SHP77 treated with DMSO at 0.1 percent for 48 hours (cell line): ENCODE measurements at regions not wholly inside any gene's neighbourhood (a gene's known extent, or its start where the extent isn't known, plus 50 kb on each side); places are given as distances from the start of the nearest gene placed in this dataset.
"Not testable (repeated sequence)": the region's sequence is repeated elsewhere in the genome, so short reads cannot be mapped to it uniquely, and the experiment has no call there.

Experiments
- DNase-seq: peaks from one replicate; lab custom pipeline; 2025; lab: John Stamatoyannopoulos, UW

DNA sequence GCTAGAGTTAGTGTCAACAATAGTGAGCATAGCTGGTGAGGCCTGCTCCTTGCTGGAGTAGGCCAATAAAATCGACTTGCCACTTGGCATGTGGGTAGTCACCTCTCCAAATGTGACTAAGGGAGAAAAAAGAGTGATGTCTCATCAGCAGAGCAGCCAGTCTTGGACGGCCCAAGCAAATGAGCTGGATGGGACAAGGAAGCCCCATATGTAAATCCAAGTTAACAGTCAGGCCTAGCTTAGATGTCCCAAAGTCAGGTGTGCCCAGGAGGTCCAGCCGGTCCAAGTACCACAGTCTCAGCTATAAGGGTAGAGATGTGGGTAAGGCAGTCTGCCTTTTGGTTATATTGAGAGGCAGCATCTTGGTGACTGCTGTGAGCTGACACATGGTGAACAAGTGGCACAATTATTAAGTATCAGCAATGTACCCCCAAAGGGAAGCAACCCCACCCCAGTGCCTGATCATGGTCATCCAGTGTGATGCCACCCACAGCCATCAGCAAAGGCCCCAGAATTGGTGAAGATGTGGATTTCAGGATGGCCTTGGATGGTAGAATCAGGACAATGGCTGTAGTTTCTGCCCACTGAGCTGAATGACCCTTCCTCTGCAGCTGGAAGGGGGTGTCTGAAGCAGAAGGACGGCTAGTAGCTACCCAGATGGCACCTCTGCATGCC lies 83.4 kb downstream of the TNFRSF13B start:
- no peak for DNase-seq

DNA sequence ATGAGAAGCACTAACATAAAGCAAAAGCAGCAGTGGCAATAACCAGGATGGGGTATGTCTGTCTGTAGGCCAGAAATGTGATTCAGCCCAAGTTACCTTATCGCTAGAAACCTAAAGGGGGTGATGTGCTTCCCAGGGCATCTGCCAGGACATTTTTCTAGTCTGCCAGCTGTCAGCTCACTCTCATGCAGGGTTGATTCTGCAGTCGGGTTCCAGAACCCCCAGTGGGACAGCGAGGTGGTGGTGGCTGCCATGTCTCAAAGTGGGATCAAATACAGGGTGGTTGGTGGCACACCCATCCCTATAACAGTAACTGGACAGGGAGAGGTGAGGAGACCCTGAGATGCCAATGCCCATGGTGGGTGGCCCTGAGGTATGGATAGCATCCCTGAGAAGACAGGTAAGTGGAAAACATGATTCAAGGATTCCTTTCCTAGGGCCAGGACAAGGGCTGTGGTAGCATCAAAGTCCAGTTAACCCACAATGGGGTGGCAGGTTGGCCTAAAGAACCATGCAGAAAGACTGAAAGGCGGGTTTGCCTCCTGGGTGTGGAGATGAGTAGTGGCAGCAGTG lies 84.3 kb downstream of the TNFRSF13B start:
- no peak for DNase-seq

DNA sequence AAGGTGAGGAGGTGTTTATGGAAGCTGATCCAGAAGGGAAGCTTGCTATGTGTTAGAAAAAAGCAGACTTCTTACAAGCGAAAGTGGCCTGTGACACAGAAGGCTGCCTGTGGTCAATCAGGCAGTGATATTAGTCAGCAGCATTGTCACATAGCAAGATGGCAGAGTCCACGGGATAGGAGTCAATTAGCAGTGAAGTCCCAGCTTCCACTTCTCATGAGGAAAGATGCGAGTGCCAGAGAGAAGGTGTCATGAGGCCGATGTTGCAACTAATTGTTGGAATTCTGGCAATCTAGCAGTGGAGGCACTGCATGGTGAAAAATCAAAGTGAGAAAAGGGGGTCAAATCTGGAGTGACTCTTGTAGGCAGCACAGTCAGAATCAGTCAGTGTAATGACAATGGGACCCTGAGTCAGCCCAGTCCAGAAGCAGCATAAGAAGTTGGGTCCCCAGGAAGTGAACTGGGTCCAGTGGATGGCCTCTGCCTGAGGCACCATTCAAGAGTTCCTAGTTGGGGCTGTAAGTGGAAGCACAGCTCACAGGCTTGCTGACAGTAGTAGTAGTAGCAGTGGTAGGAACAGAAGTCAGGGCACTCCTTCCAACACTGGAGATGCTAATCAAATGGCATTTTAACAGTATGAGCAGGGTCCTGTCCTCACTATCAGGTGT lies 85.1 kb downstream of the TNFRSF13B start:
- no peak for DNase-seq

DNA sequence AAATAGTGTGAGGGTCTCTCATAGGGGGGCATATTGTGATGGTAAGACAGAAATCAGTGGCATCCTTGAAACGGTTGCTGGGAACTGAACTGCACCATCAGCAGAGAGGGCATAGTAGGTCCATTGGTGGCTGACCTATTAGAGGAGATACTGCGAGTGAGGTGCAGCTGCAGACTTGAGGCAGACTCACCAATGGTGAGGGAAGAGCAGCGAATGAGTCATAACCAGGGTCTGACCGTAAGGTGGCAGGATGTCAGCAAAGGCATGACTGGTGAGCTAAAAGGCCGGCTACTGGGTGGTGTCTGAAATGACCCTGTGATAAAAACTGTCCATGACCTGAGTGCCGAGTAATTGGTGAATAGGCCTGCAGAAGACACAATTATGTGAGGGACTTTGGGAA lies 86.7 kb downstream of the TNFRSF13B start:
- DNase-seq = not testable (repeated sequence)

DNA sequence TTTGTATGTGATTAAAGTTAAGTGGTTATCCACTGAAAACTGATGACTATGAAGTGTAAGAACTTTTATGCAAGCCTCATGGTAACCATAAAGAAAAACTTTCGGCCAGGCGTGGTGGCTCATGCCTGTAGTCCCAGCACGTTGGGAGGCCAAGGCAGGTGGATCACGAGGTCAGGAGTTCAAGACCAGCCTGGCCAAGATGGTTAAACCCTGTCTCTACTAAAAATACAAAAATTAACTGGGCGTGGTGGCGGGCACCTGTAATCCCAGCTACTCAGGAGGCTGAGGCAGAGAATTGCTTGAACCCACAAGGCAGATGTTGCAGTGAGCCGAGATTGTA lies 89.0 kb downstream of the TNFRSF13B start:
- not testable (repeated sequence) for DNase-seq

DNA sequence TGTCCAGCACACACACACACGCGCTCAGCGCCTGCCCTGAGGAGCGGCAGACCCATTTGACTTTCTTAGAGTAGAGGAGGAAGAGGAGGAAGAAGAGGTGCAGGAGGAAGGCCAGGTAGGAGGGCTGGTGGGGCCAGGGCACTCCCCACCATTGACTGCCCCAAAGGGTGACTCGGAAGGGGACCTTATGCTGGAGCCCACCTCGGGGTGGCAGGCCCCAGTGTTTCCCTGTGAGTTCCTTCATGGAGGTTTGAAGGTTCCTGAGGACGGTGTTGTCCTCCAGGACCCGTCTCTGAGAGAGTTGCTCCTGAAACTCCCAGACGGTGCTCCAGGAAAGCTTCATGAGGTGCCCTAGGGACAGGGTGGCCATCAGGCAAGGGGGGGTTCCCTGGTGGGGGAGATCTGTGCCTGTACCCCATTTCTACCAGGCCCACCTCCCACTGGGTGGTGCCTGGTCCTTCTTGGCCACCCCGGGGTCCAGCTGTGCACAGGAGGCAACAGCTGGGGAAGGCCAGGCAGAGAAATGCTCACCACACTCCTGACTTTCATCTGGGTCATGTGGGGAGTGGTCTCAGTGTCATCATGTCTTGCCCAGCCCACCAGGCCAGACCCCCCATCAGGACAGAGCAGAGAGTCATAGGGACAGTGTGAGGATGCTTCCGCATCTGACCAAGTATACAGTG lies 89.5 kb downstream of the TNFRSF13B start:
- no peak for DNase-seq

DNA sequence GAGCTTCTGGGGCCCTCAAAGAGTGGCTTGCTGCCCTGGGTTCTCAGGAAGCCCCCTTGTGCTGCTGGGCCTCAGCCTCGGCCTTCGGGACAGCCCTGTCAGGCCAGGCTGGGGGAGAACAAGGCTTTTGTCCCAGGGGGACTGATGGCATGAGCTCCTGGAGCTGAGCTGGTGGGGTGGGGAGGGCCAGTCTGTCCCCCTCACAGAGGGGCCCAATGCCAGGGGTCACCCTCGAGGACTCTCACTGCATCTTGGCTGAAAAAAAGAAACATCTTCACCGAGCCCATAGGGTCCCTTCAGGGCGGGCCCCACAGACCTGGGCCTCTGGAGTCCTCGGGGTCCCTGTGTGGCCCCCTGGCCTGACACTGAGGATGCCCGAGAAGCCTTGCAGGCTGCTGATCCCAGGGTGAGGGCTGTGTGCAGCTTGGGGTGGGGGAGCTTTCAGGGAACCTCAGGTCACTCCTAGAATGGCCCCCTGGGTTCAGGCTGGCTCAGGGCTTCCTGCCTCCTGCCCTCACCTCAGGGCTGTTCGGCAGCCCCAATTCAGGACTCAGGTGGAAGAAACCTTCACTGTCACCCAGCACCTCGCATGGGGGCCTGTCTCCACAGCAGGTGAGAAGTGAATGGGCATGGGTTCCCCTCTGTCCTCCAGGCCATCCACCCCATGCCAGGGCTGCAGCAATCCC lies 90.5 kb downstream of the TNFRSF13B start:
- DNase-seq = no peak

DNA sequence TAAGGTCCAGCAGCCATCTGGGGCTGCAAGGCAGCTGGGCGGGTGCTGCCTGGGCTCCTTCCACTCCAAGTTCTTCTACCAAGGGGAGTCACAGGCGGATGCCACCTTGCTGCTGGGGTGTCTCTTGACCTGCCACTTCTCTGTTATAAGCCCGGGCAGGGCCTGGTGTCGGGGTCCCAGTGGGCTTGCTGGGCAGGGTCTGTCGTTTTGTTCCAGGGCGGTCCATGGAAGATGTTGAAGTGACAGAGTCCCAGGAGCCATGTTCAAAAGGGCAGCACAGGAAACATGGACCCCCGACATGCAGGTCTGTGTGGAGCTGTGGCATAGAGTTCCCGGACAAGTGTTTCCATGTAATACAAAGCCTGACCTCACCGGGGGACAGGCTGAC lies 91.1 kb downstream of the TNFRSF13B start:
- no peak for DNase-seq

DNA sequence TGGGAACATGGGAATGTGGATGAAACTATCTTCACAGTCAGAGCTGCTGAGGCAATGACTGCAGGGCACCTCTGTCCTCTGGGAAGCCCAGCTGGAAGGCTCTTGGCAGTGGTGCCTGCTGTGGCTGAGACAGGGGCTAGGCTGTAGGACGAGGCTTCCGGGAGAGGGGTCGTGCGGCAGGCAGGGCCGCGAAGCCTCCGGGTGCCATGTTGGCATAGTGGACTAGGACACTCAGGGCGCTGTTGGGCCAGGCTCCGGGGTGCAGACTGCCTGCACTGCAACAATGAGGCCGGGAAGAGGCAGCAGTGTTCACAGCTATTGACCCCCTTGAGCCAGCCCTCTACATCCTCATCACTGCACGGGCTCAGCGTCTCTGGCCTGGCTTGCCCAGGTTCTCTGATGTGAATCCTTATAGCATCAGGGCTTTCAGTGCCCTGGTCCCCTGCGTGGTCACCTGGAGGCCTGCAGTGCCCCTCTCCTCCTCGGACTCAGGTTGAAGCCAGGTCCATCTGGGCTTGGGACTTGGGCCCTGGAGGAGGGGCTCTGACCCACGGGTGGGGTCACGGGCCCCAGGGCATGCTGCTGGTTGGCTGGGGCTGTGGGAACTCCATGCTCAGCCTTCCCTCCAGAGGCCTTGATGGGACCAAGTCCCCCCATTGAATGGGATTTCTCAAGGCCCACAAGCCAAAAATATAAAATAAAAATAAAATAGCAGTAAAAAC lies 91.6 kb downstream of the TNFRSF13B start:
- no peak for DNase-seq

DNA sequence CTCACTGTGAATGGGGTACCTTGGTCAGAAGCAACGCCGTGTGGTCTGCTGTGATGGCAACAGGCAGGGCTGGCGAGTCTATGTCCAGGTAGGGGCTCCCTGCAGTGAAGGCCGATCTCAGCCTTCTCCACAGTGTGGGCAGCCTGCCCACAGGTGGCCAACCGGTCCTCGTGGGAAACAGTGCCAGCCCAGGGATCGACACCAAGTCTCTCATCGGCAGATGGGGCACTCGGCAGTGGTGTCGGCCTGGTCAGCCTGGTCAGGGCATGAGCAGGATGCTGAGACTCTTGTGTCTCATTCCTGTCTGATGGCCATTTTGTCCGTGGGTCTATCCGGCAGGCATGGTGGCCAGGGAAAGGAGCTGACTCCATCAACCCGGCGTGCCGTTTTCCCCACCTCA lies 92.2 kb downstream of the TNFRSF13B start:
- DNase-seq = no peak

DNA sequence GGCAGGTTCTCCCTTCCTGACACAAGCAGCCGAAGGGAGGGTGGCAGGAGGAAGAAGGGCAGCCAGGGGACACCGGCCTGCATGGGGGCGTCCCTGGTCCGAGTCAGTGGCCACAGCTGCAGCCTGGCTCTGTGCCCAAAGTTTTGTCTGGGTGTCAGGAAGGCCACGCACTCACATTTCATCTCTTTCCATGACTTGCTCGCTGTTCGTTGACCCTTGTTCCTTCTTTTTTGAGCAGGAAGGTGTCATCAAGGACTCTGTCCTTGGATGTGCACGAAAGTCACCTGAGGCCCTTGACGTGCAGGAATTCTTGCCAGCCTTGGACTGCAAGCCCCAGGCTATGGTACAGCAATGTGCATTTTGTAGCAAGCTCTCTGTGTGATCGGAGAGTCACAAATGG lies 93.3 kb downstream of the TNFRSF13B start:
- DNase-seq = no peak

DNA sequence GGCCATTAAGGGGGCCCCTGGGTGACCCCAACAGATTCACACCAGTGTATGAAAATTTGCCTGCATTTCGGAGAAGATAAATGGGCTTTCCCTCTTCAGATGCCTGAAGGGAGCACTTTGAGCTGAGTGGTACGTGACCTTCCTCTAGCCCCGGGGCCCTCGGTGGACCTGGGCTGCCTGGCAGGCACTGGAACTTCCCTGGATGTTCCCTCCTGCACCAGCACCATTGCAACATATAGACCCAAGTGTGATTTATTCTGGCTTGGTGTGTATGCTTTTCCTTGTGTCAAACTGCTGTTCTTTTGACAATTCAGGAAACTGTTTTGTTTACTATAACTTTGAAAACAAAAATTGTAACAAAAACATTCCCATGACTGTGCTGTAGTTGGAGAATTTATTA lies 93.8 kb downstream of the TNFRSF13B start:
- no peak for DNase-seq

DNA sequence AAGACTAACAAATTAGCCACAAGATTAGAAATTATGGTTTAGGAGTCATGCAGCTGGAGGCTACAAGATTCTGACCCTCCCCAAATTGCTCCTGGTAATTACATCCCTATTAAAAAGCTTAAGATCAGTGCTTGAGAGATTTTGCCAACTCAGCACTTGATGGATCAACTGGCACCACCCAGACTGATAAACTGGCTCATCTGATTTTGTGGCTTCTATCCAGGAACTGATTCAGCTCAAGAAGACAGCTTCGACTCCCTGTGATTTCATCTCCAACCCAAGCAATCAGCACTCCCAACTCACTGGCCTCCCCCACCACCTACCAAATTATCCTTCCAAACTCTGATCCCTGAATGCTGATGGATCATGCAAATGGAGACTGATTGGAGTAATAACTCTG lies 94.8 kb downstream of the TNFRSF13B start:
- DNase-seq = no peak

DNA sequence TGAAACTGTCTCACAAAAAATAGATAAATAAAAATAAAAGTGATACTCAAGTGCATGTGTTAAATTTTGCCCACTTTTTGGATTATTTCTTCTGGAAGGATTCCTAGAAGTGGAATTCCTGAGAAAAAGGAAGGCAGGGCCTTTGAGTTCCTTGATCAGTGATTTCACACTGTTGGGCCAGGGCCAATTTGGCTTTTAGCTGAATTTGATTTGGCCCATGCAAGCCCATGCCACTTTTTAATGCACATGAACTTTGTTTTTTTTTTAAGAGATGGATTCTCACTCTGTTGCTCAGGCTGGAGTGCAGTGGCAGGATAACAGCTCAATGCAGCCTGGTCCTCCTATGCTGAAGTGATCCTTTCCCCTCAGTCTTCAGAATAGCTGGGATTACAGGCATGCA lies 96.3 kb downstream of the TNFRSF13B start:
- no peak for DNase-seq

DNA sequence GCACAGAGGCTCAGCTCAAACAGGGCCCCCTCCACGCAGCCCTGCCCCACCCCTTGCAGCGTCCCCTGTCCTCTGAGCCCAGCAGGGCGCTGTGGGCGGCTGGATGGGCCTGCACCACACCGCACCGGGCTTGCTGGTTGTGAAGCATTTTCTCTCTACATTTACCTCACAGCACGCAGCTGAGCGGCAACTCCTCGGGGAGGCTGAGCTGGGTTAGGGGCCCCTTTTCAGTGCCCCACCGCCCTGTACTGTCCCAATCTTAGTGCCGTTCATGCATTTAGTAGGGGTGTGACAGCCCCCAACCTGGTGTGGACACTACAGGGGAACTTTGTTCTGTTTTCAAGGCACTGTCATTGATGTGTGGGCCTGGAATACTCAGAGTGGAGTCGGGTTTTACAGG lies 97.7 kb downstream of the TNFRSF13B start:
- DNase-seq = not testable (repeated sequence)

DNA sequence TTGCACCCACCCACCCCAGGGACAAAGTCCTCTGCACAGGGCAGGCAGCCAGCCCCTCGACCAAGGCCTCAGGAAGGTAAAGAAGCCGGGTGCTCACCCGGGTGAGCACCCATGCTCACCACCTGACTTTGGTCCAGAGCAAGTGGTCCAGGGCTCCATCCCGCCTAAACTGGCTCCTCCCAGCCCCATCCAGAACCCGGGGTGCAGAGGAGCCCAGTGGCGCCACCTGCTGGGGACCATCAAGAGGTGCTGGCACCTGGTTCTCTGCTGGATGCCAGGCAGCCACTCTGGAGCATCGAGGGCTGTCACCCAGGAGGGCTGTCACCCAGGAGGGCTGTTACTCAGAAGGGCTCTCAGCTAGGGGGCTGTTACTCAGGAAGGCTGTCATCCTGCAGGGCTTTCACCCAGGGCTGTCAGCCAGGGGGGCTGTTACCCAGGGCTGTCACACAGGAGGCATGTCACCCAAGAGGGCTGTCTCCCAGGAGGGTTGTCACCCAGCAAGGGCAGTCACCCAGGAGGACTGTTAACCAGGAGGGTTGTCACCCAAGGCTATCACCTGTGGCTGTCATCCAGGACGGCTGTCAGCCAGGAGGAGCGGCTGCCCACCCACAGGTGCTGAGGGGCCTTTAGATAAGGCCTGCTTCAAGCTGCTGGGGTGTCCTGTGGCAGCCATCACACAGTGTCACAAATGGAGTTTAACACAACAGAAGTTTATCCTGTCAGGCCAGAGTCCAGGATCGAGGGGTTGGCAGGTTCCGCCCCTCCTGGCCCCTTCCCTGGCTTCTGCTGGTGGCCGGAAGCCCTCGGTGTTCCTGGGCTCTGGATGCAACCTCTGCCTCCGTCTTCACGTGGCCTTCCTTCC lies 98.5 kb downstream of the TNFRSF13B start:
- peak; percentile 52 for DNase-seq

DNA sequence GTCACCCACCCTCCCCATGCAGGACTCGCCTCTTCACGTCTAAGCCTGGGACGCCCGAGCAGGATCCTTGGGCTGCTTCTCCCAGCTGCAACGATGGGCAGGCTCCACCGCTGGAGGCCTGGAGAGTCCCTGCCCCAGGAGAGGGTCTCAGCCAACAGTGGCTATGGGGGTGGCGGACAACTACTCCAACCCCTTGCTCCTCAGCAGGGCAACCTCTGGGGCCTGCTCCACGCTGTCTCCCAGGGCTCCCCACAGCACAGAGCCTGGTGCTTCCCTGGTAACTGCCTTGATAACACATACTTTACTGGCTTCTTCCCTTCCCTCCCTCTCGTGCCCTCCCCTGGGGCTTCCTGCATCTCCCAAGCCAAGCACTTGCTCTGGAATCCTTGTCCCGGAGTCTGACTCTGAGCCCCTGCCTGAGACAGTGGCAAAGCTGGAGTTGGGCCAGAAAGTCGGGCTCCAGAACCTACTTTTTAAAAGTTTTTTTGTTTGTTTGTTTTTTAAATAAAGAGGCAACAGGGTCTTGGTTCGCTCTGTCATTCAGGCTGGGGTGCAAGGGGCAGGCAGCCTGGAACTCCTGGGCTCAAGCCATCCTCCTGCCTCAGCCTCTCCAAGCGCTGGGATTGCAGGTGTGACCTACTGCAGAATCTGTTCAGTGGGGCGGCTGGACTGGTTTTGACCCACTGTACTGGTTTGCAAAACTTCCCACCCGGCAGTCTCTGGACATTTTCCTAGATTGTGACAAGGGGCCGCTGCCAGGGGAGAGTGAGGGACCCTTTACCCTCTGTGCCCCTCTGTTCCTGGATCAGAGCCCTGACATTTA lies 99.4 kb downstream of the TNFRSF13B start:
- no peak for DNase-seq

DNA sequence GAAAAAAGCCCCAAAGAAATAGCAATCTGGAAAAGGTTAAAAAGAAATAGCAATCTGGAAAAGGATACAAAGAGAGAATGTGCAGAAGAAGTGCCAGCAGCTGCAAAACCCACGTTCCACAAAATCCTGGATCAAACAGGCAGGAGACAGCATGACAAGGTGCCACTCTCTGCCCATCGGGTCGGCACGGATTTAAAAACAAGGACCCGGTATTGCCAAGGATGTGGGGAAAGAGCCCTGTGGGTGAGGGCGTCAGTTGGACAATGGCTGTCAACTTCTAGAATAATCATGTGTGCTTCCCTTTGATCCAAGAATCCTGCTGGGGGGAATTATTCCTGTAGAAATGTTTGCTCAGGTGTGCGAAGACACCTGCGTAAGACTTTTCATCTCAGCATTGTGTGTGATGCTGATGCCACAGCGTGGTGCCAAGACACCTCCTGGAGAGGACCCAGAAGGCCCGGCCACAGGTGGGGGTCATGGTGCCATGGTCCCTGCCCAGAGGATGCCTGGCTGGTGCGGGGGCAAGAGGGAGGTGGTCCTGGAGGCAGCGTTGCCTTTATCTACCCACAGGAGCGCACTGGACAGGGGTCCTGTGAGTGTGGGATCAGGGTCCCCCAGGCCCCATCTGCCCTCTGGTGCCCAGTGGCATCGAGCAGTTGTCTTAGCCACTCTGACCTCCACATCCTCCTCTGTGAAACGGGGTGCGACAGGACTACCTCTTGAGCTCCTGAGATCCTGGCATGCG lies 100.3 kb downstream of the TNFRSF13B start:
- not testable (repeated sequence) for DNase-seq
